PC-9 (cell line): ENCODE measurements at regions not wholly inside any gene's neighbourhood (a gene's known extent, or its start where the extent isn't known, plus 50 kb on each side); places are given as distances from the start of the nearest gene placed in this dataset.

Source experiments
- BruUV-seq: library from RNA; stranded (reverse); fragments of 400-500 nt; replicated peaks from 2 replicates; lab custom pipeline; 2021; lab: Mats Ljungman, UMichigan
- CTCF ChIA-PET: fragments of 300-600 bp; sonication (Branson Sonifier 250); formaldehyde crosslinking; loops from one replicate; lab custom pipeline; 2022; ENCODE audit warnings: antibody characterized with exemption; lab: Charles Lee
- POLR2A ChIA-PET: fragments of 300-600 bp; sonication (Branson Sonifier 250); formaldehyde crosslinking; loops from one replicate; lab custom pipeline; 2022; ENCODE audit warnings: antibody characterized with exemption; ENCODE audit not compliant: unreplicated experiment; lab: Charles Lee
- DNase-seq, 2 experiments: peaks; one replicate each; pipeline versions ENCODE4 v3.0.0 to v3.0.0-alpha.2; 2015 to 2022; ENCODE audit warnings: mixed read lengths in 1 of 2
- H2AFZ ChIP-seq: fragments of 200-600 bp; sonication (generic); 2 replicates; pipeline ENCODE4 v1.8.1; 2017; ENCODE audit warnings: antibody characterized with exemption
- H3F3A ChIP-seq: fragments of 200-600 bp; sonication (generic); 2 replicates; pipeline ENCODE4 v1.8.1; 2017; ENCODE audit warnings: antibody characterized with exemption, mild to moderate bottlenecking, low read depth; ENCODE audit not compliant: insufficient read depth
- H3K27ac ChIP-seq: fragments of 200-600 bp; sonication (generic); 2 replicates; pipeline ENCODE4 v1.6.1; 2016; ENCODE audit warnings: mixed run types
- H3K27me3 ChIP-seq: fragments of 200-600 bp; sonication (generic); 2 replicates; pipeline ENCODE4 v1.6.1; 2016; ENCODE audit warnings: low read depth, mixed run types; ENCODE audit not compliant: insufficient read depth
- H3K36me3 ChIP-seq: fragments of 200-600 bp; sonication (generic); 2 replicates; pipeline ENCODE4 v1.6.1; 2016; ENCODE audit warnings: low read depth, mixed run types
- H3K4me1 ChIP-seq: fragments of 200-600 bp; sonication (generic); replicated peaks from 2 replicates; pipeline ENCODE4 v1.6.1; 2016; ENCODE audit warnings: mixed run types; ENCODE audit not compliant: insufficient read depth
- H3K4me2 ChIP-seq: fragments of 200-600 bp; sonication (generic); 2 replicates; pipeline ENCODE4 v1.6.1; 2017; ENCODE audit warnings: mixed run types
- H3K4me3 ChIP-seq: fragments of 200-600 bp; sonication (generic); 2 replicates; pipeline ENCODE4 v1.6.1; 2016; ENCODE audit warnings: mixed run types
- H3K79me2 ChIP-seq: fragments of 200-600 bp; sonication (generic); 2 replicates; pipeline ENCODE4 v1.6.1; 2017; ENCODE audit warnings: low read depth, mixed run types
- H3K9me2 ChIP-seq: fragments of 200-600 bp; sonication (generic); 2 replicates; pipeline ENCODE4 v1.8.1; 2017; ENCODE audit warnings: mild to moderate bottlenecking; ENCODE audit not compliant: insufficient read depth
- H3K9me3 ChIP-seq: fragments of 200-600 bp; sonication (generic); 2 replicates; pipeline ENCODE4 v1.8.1; 2016; ENCODE audit warnings: low read depth; ENCODE audit not compliant: insufficient read depth
- H4K20me1 ChIP-seq: fragments of 200-600 bp; sonication (generic); 2 replicates; pipeline ENCODE4 v1.8.1; 2017; ENCODE audit not compliant: insufficient read depth
- CTCF ChIP-seq: fragments of 200-600 bp; sonication (generic); conservative IDR thresholded peaks from 2 replicates; pipeline ENCODE4 v1.6.1; 2017; ENCODE audit warnings: mixed run types, antibody characterized with exemption, mild to moderate bottlenecking, moderate library complexity
- EZH2 ChIP-seq: fragments of 200-600 bp; sonication (generic); IDR thresholded peaks from 2 replicates; pipeline ENCODE4 v1.8.0; 2017; ENCODE audit warnings: antibody characterized with exemption, low read depth
- intact Hi-C: fragments of 100-400 bp; cut with micrococcal nuclease; formaldehyde crosslinking; loops from one replicate; pipeline ENCODE4 v1.10.0; 2022; ENCODE audit not compliant: unreplicated experiment

- ChIA-PET CTCF (no interaction called here), POLR2A (no interaction called here)
- H3K27me3 ChIP-seq, result no peaks in the 10 kb centered on the region
- H3K4me2 ChIP-seq, result no peak overlapping the region
- DNase-seq, result no peak
- BruUV-seq, result no TSS peak
- H3K79me2 ChIP-seq, result no peaks in the 10 kb centered on the region
- H2AFZ ChIP-seq, result no peak overlapping the region
- intact Hi-C loops, result no loop called here
- no peaks in the 10 kb centered on the region for H3K4me1 ChIP-seq
- no peaks in the 10 kb centered on the region for H3K9me3 ChIP-seq
- TF ChIP-seq EZH2 (no peak), CTCF (no peak)
- no peak overlapping the region for H3K27ac ChIP-seq
- H3K36me3 ChIP-seq, result no peaks in the 10 kb centered on the region
- H3F3A ChIP-seq, result no peaks in the 10 kb centered on the region
- 0 out of 2 replicates have a peak, but pooled peaks cover 3% of the 10 kb centered on the region for H3K9me2 ChIP-seq
- H4K20me1 ChIP-seq, result no peaks in the 10 kb centered on the region
- H3K4me3 ChIP-seq, result no peak overlapping the region
Measured at GRCh38 chr6:44603044-44603686, 215.7 kb downstream of the CDC5L start.

DNA sequence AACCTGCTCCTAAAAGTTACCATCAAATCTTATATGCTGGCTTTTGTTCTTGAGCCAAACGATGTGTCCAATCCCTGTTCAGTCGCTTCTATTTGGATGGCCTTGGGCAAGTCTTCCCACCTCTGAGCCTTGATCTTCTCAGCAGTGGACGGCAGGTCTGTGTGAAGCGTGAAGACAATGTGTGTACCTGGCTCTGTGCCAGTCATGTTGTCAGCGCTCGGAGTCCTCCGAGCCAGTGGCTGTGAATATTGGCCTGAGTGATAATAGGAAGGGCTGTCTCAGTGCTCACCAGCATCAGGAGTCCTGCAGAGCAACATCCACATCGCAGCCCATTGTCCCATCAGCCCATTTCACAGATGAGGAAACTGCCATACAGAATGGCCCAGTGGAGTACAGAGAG, 219.0 kb downstream of the CDC5L start:
- Histone ChIP-seq H3K4me1 (no peaks in the 10 kb centered on the region), H3K4me3 (no peak overlapping the region), H3K4me2 (no peak overlapping the region), H3F3A (no peaks in the 10 kb centered on the region), H3K36me3 (no peaks in the 10 kb centered on the region), H2AFZ (no peak overlapping the region), H3K27ac (no peak overlapping the region), H3K79me2 (no peaks in the 10 kb centered on the region), H3K27me3 (no peaks in the 10 kb centered on the region), H3K9me2 (0 out of 2 replicates have a peak, but pooled peaks cover under 1% of the 10 kb centered on the region), H3K9me3 (no peaks in the 10 kb centered on the region), H4K20me1 (no peaks in the 10 kb centered on the region)
- POLR2A ChIA-PET, result no interaction called here
- TF ChIP-seq CTCF (no peak), EZH2 (no peak)
- intact Hi-C loops, result no loop called here
- CTCF ChIA-PET, result no interaction called here
- no peak for DNase-seq
- no TSS peak for BruUV-seq

GRCh38 chr6:44606976-44607375, 219.5 kb downstream of the CDC5L start:
- CTCF ChIA-PET, result no interaction called here
- POLR2A ChIA-PET, result no interaction called here
- TF ChIP-seq CTCF, result no peak
- TF ChIP-seq EZH2, result no peak
- Histone ChIP-seq H3K9me3 (no peaks in the 10 kb centered on the region), H2AFZ (no peak overlapping the region), H3K4me1 (no peaks in the 10 kb centered on the region), H3K36me3 (no peaks in the 10 kb centered on the region), H3K27ac (no peak overlapping the region), H3K79me2 (no peaks in the 10 kb centered on the region), H3K27me3 (no peaks in the 10 kb centered on the region), H3F3A (no peaks in the 10 kb centered on the region), H4K20me1 (no peaks in the 10 kb centered on the region), H3K4me3 (no peak overlapping the region), H3K9me2 (no peaks in the 10 kb centered on the region), H3K4me2 (no peak overlapping the region)
- BruUV-seq, result no TSS peak
- intact Hi-C loops, result no loop called here
- DNase-seq, result no peak
